ENCODE measurements at regions not wholly inside any gene's neighbourhood (a gene's known extent, or its start where the extent isn't known, plus 50 kb on each side); places are given as distances from the start of the nearest gene placed in this dataset.

GRCh38 chr3:3559786-3560185, 239.4 kb upstream of the LRRN1 start:
- DNase-seq, result no peak

GRCh38 chr3:3556078-3556477, 243.2 kb upstream of the LRRN1 start:
- DNase-seq, result no peak

- no peak for DNase-seq
Observed at GRCh38 chr3:3553236-3553635, 246.0 kb upstream of the LRRN1 start.

- DNase-seq, result no peak
Observed at GRCh38 chr3:3552761-3553160, 246.5 kb upstream of the LRRN1 start.

- no peak for DNase-seq
Observed at GRCh38 chr3:3551981-3552380, 247.2 kb upstream of the LRRN1 start.

GRCh38 chr3:3545360-3545759, 253.9 kb upstream of the LRRN1 start:
- no peak for DNase-seq

- no peak for DNase-seq
Observed at GRCh38 chr3:3538451-3538850, 260.8 kb upstream of the LRRN1 start.

GRCh38 chr3:3532508-3532907, 266.7 kb upstream of the LRRN1 start:
- no peak for DNase-seq

GRCh38 chr3:3531476-3531875, 267.8 kb upstream of the LRRN1 start:
- no peak for DNase-seq

- no peak for DNase-seq
Observed at GRCh38 chr3:3519266-3519665, 280.0 kb upstream of the LRRN1 start.

GRCh38 chr3:3516996-3517395, 282.2 kb upstream of the LRRN1 start:
- no peak for DNase-seq

GRCh38 chr3:3516384-3516783, 282.8 kb upstream of the LRRN1 start:
- no peak for DNase-seq

- DNase-seq, result no peak
Observed at GRCh38 chr3:3509665-3510064, 289.6 kb upstream of the LRRN1 start.

- no peak for DNase-seq
Observed at GRCh38 chr3:3504686-3505085, 294.5 kb upstream of the LRRN1 start.

GRCh38 chr3:3503411-3503810, 295.8 kb upstream of the LRRN1 start:
- no peak for DNase-seq

GRCh38 chr3:3499987-3500386, 299.2 kb upstream of the LRRN1 start:
- DNase-seq, result no peak

- DNase-seq, result no peak
Observed at GRCh38 chr3:3499012-3499562, 300.1 kb upstream of the LRRN1 start.

- no peak for DNase-seq
Observed at GRCh38 chr3:3495611-3496010, 303.6 kb upstream of the LRRN1 start.

GRCh38 chr3:3476669-3477068, 297.2 kb upstream of the CRBN start:
- DNase-seq, result no peak

GRCh38 chr3:3468596-3468995, 289.1 kb upstream of the CRBN start:
- no peak for DNase-seq

GRCh38 chr3:3464131-3464530, 284.6 kb upstream of the CRBN start:
- no peak for DNase-seq

GRCh38 chr3:3461317-3461716, 281.8 kb upstream of the CRBN start:
- DNase-seq, result no peak

- no peak for DNase-seq
Observed at GRCh38 chr3:3448468-3448867, 269.0 kb upstream of the CRBN start.

GRCh38 chr3:3447641-3448040, 268.1 kb upstream of the CRBN start:
- no peak for DNase-seq

- no peak for DNase-seq
Observed at GRCh38 chr3:3446251-3446650, 266.8 kb upstream of the CRBN start.

- DNase-seq, result peak; percentile 23
Observed at GRCh38 chr3:3443482-3443881, 264.0 kb upstream of the CRBN start.
